Neural cell (in vitro differentiated cells): ENCODE measurements at regions not wholly inside any gene's neighbourhood (a gene's known extent, or its start where the extent isn't known, plus 50 kb on each side); places are given as distances from the start of the nearest gene placed in this dataset.
A peak's percentile ranks its signal among the peaks of the same experiment; 100 is the strongest.

Experiments used
- CTCF ChIP-seq: fragments of 450-650 bp; IDR thresholded peaks from 2 replicates; pipeline ENCODE4 v1.5.1; 2014; ENCODE audit warnings: antibody characterized with exemption, mild to moderate bottlenecking, moderate library complexity; ENCODE audit not compliant: poor library complexity, severe bottlenecking
- MXI1 ChIP-seq: fragments of 450-650 bp; conservative IDR thresholded peaks from 2 replicates; pipeline ENCODE4 v1.6.1; 2014; ENCODE audit warnings: antibody characterized with exemption, mild to moderate bottlenecking; ENCODE audit not compliant: poor library complexity, severe bottlenecking
- POLR2AphosphoS5 ChIP-seq: IDR thresholded peaks from 2 replicates; pipeline ENCODE4 v1.6.1; 2012

DNA sequence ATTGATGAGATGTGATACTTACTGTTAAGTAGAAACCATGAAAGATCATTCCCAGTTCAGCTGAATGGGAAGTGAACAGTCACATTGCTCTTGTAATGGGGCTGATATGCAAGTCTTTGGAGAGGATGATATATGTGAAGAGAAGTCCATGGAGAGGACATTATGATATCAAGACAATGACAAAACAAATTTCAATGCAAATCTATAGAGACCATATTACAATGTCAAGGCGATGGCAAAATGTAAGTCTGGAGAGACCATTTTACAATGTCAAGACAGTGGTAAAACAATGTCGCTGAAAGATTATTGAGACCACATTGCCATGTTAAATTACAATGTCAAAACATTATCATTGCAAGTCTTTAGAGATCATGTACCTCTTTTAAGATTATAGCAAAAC is 277.1 kb upstream of the MEIS2 start:
- TF ChIP-seq CTCF (no peak), POLR2AphosphoS5 (peak; percentile 98), MXI1 (peak; percentile 25)
